ENCODE measurements at regions not wholly inside any gene's neighbourhood (a gene's known extent, or its start where the extent isn't known, plus 50 kb on each side); places are given as distances from the start of the nearest gene placed in this dataset.

DNA sequence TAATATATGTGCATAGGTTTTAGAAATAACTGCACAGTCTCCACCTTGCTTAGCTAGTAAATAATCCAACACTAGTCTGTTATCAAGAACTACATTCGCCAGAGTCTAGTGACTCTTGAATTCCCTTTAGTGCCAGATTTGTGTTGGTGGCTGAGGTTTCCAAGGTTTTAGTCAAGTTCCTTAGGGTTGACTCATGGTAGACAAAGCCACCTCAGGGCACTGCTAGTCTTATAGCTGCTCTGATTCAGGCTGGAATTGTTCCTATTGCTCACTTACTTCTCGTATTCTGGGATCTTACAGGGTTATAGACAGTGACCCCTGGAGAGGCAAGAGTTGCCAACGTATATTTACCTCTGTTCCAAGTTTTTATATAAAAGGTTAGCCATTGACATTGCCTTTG is 1369.8 kb upstream of the CDH9 start:
- TF ChIP-seq, protein P1, sequence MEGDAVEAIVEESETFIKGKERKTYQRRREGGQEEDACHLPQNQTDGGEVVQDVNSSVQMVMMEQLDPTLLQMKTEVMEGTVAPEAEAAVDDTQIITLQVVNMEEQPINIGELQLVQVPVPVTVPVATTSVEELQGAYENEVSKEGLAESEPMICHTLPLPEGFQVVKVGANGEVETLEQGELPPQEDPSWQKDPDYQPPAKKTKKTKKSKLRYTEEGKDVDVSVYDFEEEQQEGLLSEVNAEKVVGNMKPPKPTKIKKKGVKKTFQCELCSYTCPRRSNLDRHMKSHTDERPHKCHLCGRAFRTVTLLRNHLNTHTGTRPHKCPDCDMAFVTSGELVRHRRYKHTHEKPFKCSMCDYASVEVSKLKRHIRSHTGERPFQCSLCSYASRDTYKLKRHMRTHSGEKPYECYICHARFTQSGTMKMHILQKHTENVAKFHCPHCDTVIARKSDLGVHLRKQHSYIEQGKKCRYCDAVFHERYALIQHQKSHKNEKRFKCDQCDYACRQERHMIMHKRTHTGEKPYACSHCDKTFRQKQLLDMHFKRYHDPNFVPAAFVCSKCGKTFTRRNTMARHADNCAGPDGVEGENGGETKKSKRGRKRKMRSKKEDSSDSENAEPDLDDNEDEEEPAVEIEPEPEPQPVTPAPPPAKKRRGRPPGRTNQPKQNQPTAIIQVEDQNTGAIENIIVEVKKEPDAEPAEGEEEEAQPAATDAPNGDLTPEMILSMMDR (IDR thresholded peaks at IDR 0.05): no peak
- TF ChIP-seq POLR2AphosphoS5 (IDR thresholded peaks at IDR 0.05): no peak
